ENCODE measurements at regions not wholly inside any gene's neighbourhood (a gene's known extent, or its start where the extent isn't known, plus 50 kb on each side); places are given as distances from the start of the nearest gene placed in this dataset.

DNA sequence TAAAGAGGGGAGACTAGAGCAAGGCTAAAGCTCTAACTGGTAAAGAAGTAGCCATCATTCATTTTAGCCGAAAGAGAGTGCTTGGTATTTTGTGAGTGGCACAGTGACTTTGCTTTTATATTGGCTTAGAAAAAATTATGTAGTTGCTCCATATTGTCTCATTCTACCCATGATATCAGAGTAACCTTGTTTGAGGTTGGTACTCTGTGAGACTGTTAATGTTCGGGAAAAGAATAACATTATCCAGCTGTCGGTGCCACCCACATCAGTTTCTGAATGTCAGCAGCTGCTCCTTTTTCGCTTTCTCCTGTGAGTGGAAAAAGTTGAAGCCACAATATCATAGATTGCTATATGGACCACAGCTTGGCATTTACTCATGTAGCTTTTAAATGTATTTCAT, 376.4 kb upstream of the KCNN2 start:
- TF ChIP-seq TCF7L2 (IDR thresholded peaks at IDR 0.05; ENCODE audit: low read depth, low read length), result no peak
- TF ChIP-seq, protein P1, sequence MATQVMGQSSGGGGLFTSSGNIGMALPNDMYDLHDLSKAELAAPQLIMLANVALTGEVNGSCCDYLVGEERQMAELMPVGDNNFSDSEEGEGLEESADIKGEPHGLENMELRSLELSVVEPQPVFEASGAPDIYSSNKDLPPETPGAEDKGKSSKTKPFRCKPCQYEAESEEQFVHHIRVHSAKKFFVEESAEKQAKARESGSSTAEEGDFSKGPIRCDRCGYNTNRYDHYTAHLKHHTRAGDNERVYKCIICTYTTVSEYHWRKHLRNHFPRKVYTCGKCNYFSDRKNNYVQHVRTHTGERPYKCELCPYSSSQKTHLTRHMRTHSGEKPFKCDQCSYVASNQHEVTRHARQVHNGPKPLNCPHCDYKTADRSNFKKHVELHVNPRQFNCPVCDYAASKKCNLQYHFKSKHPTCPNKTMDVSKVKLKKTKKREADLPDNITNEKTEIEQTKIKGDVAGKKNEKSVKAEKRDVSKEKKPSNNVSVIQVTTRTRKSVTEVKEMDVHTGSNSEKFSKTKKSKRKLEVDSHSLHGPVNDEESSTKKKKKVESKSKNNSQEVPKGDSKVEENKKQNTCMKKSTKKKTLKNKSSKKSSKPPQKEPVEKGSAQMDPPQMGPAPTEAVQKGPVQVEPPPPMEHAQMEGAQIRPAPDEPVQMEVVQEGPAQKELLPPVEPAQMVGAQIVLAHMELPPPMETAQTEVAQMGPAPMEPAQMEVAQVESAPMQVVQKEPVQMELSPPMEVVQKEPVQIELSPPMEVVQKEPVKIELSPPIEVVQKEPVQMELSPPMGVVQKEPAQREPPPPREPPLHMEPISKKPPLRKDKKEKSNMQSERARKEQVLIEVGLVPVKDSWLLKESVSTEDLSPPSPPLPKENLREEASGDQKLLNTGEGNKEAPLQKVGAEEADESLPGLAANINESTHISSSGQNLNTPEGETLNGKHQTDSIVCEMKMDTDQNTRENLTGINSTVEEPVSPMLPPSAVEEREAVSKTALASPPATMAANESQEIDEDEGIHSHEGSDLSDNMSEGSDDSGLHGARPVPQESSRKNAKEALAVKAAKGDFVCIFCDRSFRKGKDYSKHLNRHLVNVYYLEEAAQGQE (IDR thresholded peaks at IDR 0.05; ENCODE audit: insufficient read depth in 1 of 2, low read depth in 2 of 2, low read length in 1 of 2), result no peak
- TF ChIP-seq SIN3A (IDR thresholded peaks at IDR 0.05; ENCODE audit: borderline replicate concordance, insufficient read depth, low read depth, low read length), result no peak
- TF ChIP-seq POLR2AphosphoS5 (IDR thresholded peaks at IDR 0.05; ENCODE audit: low read depth, low read length), result no peak
- no peak for TF ChIP-seq CTCF (IDR thresholded peaks at IDR 0.05)

DNA sequence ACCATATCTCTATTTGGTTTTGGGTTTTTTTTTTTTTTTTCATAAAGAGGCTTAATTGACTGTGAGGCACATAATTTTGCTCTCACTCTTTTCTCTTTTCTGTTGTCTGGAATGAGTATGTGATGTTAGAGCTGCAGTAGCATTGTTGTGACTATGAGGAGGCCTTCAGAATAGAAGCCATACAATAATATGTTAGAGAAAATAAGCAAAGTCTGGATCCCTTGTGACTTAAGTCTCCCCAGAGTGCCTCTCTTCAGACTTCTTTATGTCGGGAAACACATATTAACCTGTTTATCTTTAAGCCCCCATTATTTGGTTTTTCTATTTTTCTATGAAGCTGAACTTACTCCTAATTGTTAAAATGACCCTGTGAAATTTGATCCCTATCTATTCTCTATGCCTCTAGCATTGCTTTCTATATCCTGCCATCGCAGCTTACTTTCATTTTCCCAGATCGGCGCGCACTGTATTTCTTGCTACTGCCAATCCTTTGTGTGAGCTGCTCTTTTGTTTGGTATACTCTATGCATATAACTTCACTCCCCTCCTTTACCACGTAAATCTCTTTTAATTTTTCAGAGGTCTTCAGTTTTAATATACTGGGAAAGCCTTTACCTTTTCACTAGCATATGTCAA, 372.5 kb upstream of the KCNN2 start:
- BruUV-seq (replicated peaks), result no TSS peak
- H3K4me1 ChIP-seq (ENCODE audit: control insufficient read depth, insufficient read depth, low read length), result no peaks in the 10 kb centered on the region
- H3K27me3 ChIP-seq (ENCODE audit: control insufficient read depth, insufficient read depth, low read length), result no peaks in the 10 kb centered on the region
- no peak for ATAC-seq
- intact Hi-C loops (cut with micrococcal nuclease; ENCODE audit: unreplicated experiment), result no loop called here
- peak overlapping the region in 1 of 2 experiments; percentile 8; a peak in 1 of 4 replicates for H3K4me3 ChIP-seq (ENCODE audit: low read depth in 2 of 2, low read length in 2 of 2)
- in situ Hi-C loops (cut with HindIII; ENCODE audit: low pct_unique_long_range_greater_than_20kb, low sequenced_read_pairs), result no loop called here
- TF ChIP-seq CTCF (IDR thresholded peaks at IDR 0.05), result no peak
- no peak for TF ChIP-seq SIN3A (IDR thresholded peaks at IDR 0.05; ENCODE audit: borderline replicate concordance, insufficient read depth, low read depth, low read length)
- no peak for TF ChIP-seq TCF7L2 (IDR thresholded peaks at IDR 0.05; ENCODE audit: low read depth, low read length)
- TF ChIP-seq POLR2AphosphoS5 (IDR thresholded peaks at IDR 0.05; ENCODE audit: low read depth, low read length), result no peak
- TF ChIP-seq, protein P1 (IDR thresholded peaks at IDR 0.05; ENCODE audit: insufficient read depth in 1 of 2, low read depth in 2 of 2, low read length in 1 of 2), result no peak
- POLR2A ChIA-PET, result no interaction called here
- H3K27ac ChIP-seq (ENCODE audit: low read length), result no peak overlapping the region
- CTCF ChIA-PET, result no interaction called here
- no peak for DNase-seq (ENCODE audit: low read depth, low spot score)
- no peaks in the 10 kb centered on the region for H3K9me3 ChIP-seq (ENCODE audit: control insufficient read depth, insufficient read depth, low read depth, low read length)
- H3K36me3 ChIP-seq (ENCODE audit: control insufficient read depth, insufficient read depth, low read length), result no peaks in the 10 kb centered on the region

More for the DNA sequence above, 376.4 kb upstream of the KCNN2 start:
- intact Hi-C loops (cut with micrococcal nuclease; ENCODE audit: unreplicated experiment) (no loop called here), in situ Hi-C loops (cut with HindIII; ENCODE audit: low pct_unique_long_range_greater_than_20kb, low sequenced_read_pairs) (no loop called here)
- no TSS peak for BruUV-seq (replicated peaks)
- no peaks in the 10 kb centered on the region for H3K36me3 ChIP-seq (ENCODE audit: control insufficient read depth, insufficient read depth, low read length)
- H3K27ac ChIP-seq (ENCODE audit: low read length), result no peak overlapping the region
- no peaks in the 10 kb centered on the region for H3K27me3 ChIP-seq (ENCODE audit: control insufficient read depth, insufficient read depth, low read length)
- ATAC-seq, result no peak
- H3K4me3 ChIP-seq (ENCODE audit: low read depth in 2 of 2, low read length in 2 of 2), result no peak overlapping the region
- CTCF ChIA-PET, result no interaction called here
- POLR2A ChIA-PET, result no interaction called here
- H3K4me1 ChIP-seq (ENCODE audit: control insufficient read depth, insufficient read depth, low read length), result no peaks in the 10 kb centered on the region
- no peak for DNase-seq (ENCODE audit: low read depth, low spot score)
- H3K9me3 ChIP-seq (ENCODE audit: control insufficient read depth, insufficient read depth, low read depth, low read length), result no peaks in the 10 kb centered on the region

Data from Panc1 (cell line).